LNCaP clone FGC (cell line): ENCODE measurements at regions not wholly inside any gene's neighbourhood (a gene's known extent, or its start where the extent isn't known, plus 50 kb on each side); places are given as distances from the start of the nearest gene placed in this dataset.
"Not testable (repeated sequence)": the region's sequence is repeated elsewhere in the genome, so short reads cannot be mapped to it uniquely, and the experiment has no call there.

Source experiments
- DNase-seq: peaks from one replicate; pipeline ENCODE4 v3.0.0-alpha.2; 2011; ENCODE audit warnings: low read depth
- H3K4me3 ChIP-seq: 2 replicates; pipeline ENCODE4 v1.5.1; 2011; ENCODE audit warnings: mild to moderate bottlenecking, low read depth, low read length, control low read depth
- TF ChIP-seq, protein P1 (sequence below): IDR thresholded peaks from 2 replicates; pipeline ENCODE4 v1.5.1; 2012; ENCODE audit warnings: mild to moderate bottlenecking; ENCODE audit not compliant: control insufficient read depth, insufficient read depth; ENCODE audit errors: extremely low read depth

- no peak overlapping the region for H3K4me3 ChIP-seq
- DNase-seq, result no peak
- TF ChIP-seq, protein P1, sequence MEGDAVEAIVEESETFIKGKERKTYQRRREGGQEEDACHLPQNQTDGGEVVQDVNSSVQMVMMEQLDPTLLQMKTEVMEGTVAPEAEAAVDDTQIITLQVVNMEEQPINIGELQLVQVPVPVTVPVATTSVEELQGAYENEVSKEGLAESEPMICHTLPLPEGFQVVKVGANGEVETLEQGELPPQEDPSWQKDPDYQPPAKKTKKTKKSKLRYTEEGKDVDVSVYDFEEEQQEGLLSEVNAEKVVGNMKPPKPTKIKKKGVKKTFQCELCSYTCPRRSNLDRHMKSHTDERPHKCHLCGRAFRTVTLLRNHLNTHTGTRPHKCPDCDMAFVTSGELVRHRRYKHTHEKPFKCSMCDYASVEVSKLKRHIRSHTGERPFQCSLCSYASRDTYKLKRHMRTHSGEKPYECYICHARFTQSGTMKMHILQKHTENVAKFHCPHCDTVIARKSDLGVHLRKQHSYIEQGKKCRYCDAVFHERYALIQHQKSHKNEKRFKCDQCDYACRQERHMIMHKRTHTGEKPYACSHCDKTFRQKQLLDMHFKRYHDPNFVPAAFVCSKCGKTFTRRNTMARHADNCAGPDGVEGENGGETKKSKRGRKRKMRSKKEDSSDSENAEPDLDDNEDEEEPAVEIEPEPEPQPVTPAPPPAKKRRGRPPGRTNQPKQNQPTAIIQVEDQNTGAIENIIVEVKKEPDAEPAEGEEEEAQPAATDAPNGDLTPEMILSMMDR, result no peak
Measured at GRCh38 chr1:118459871-118460270, 274.8 kb upstream of the SPAG17 start.

DNA sequence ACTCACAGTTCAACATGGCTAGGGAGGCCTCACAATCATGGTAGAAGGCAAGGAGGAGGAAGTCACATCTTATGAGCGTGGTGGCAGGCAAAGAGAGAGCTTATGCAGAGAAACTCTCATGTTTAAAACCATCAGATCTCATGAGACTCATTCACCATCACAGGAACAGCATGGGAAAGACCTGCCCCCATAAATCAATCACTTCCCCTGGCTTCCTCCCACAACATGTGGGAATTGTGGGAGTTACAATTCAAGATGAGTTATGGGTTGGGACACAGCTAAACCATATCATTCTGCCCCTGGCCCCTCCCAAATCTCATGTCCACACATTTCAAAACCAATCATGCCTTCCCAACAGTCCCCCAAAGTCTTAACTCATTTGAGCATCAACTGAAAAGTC is 268.8 kb upstream of the SPAG17 start:
- H3K4me3 ChIP-seq, DNase-seq: not testable (repeated sequence)

GRCh38 chr1:118445156-118445555 is 260.1 kb upstream of the SPAG17 start:
- no peak for DNase-seq
- no peak overlapping the region for H3K4me3 ChIP-seq
- TF ChIP-seq, protein P1, result no peak

DNA sequence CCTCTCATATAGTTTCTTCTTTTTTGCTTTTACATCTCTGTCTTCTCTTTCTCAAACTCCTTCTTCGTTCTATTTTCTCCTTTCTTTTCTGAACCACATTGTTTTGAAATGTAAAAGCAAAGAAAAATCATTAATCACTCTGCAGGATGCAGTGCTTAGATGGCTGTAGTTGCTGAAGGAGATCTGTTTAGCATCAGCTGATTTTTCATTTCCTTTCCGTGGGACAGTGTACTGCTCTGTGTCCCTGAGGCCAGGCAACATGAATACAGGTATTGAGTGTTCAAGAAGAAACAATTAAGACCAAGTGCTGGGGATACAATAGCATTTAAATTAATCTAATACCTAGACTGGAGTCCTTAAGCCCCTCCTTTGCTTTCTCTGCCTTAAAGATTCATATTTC is 257.2 kb upstream of the SPAG17 start:
- TF ChIP-seq, protein P1, result no peak
- DNase-seq, result no peak
- no peak overlapping the region for H3K4me3 ChIP-seq

DNA sequence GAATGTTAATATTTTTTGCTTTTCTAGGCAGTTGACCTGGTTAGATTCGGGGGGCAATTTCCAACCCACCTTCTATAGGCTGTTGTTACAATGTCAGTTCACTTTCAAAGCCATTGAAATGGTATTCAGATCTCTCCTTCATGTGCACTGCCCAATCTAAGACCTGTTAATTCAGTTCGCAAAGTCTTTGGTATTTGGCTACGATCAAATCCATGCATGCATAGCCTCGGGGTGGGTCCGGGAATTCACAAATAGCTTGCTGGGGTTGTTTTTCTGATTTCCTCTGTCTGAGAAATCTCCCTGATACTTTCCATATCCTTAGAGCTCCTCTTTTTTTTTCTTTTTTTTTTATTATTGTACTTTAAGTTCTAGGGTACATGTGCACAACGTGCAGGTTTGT is 252.6 kb upstream of the SPAG17 start:
- H3K4me3 ChIP-seq, result no peak overlapping the region
- no peak for DNase-seq
- TF ChIP-seq, protein P1, result no peak

GRCh38 chr1:118429856-118430255 is 244.8 kb upstream of the SPAG17 start:
- TF ChIP-seq, protein P1, result no peak
- no peak for DNase-seq
- H3K4me3 ChIP-seq, result no peak overlapping the region

GRCh38 chr1:118421868-118422350 is 236.9 kb upstream of the SPAG17 start:
- no peak for DNase-seq
- TF ChIP-seq, protein P1, result no peak
- H3K4me3 ChIP-seq, result no peak overlapping the region
